Rectal smooth muscle tissue (tissue), 1 donor: ENCODE measurements at regions not wholly inside any gene's neighbourhood (a gene's known extent, or its start where the extent isn't known, plus 50 kb on each side); places are given as distances from the start of the nearest gene placed in this dataset.
"Not testable (repeated sequence)": the region's sequence is repeated elsewhere in the genome, so short reads cannot be mapped to it uniquely, and the experiment has no call there.

Experiments used
- H3K27ac ChIP-seq: one replicate; pipeline ENCODE4 v1.7.0; 2013; ENCODE audit warnings: low read depth, low read length, inconsistent platforms
- H3K27me3 ChIP-seq: one replicate; pipeline ENCODE4 v1.7.0; 2013; ENCODE audit warnings: low read length; ENCODE audit not compliant: control insufficient read depth, insufficient read depth
- H3K36me3 ChIP-seq: one replicate; pipeline ENCODE4 v1.7.0; 2013; ENCODE audit warnings: low read length; ENCODE audit not compliant: control insufficient read depth, insufficient read depth
- H3K4me1 ChIP-seq: one replicate; pipeline ENCODE4 v1.7.0; 2013; ENCODE audit warnings: low read length; ENCODE audit not compliant: control insufficient read depth, insufficient read depth
- H3K4me3 ChIP-seq: one replicate; pipeline ENCODE4 v1.7.0; 2013; ENCODE audit warnings: low read length
- H3K9ac ChIP-seq: one replicate; pipeline ENCODE4 v1.7.0; 2013; ENCODE audit warnings: low read length

DNA sequence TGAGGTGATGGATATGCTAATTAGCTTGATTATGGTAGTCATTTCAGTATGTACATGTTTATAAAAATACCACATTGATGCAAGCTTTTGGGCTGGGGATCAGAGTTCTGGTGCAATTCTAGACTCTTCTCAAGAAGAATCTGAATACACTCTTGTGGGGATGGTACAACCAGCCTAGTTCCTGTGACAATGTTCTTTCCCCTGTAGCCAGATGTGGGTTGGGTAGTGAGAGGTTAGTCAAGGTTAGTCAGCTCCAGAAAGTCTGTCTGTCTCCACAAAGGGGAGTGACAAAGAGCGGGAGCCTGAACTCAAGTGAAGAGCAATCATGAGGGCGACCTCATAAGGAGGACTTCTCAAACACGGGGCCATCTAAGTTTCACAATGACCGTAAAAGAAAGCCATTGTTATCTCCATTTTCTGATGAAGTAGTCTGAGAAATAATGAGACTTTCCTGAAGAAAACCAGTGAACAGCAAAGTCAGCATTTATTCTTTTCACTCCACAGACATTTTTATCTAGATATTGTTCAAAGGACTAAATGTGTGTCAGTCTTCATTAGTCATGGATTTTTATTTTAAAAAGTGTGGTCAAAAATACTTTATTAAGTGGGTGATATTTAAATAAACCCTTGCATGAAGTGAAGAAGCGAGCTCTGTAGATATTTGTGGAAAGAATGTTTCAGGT, 209.5 kb downstream of the SPATA31A6 start:
- H3K4me3 ChIP-seq, H3K27me3 ChIP-seq, H3K9ac ChIP-seq, H3K27ac ChIP-seq, H3K4me1 ChIP-seq, H3K36me3 ChIP-seq: not testable (repeated sequence)

DNA sequence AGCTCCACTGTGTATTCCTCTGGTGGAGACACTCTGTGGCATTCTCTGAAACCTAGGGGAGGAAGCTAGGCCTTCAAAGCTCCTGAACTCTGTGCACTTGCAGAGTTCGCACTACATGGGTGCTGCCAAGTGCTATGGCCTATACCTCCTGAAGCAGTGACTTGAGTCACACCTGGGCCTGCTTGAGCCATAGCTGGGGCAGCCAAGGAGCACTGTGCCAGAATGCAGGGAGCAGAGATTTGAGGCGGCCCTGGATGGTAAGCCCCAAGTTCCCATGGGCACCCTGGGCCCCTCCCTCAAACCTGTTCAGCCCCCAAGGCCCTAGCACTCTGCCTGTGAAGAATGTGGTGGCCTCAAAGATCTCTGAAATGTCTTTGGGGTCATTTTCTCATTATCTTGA, 212.9 kb downstream of the SPATA31A6 start:
- H3K27ac ChIP-seq: peak overlapping the region; percentile 24
- no peak overlapping the region for H3K4me3 ChIP-seq
- H3K4me1 ChIP-seq: peaks cover 4% of the 10 kb centered on the region
- no peaks in the 10 kb centered on the region for H3K27me3 ChIP-seq
- H3K36me3 ChIP-seq: no peaks in the 10 kb centered on the region
- H3K9ac ChIP-seq: no peak overlapping the region

DNA sequence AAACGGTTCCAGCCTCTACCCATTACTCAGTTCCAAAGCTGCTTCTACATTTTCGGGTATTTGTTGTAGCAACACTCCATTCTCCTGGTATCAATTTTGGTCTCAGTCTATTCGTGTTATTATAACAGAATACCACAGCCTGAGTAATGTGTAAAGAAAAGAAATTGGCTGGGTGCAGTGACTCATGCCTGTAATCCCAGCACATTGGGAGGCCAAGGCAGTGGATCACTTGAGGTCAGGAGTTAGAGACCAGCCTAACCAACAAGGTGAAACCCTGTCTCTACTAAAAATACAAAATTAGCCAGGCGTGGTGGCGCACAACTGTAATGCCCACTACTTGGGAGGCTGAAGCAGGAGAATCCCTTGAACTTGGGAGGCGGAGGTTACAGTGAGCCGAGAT, 213.9 kb downstream of the SPATA31A6 start:
- H3K4me3 ChIP-seq, H3K27me3 ChIP-seq, H3K9ac ChIP-seq, H3K4me1 ChIP-seq, H3K36me3 ChIP-seq: not testable (repeated sequence)
- peak overlapping the region; percentile 8 for H3K27ac ChIP-seq

DNA sequence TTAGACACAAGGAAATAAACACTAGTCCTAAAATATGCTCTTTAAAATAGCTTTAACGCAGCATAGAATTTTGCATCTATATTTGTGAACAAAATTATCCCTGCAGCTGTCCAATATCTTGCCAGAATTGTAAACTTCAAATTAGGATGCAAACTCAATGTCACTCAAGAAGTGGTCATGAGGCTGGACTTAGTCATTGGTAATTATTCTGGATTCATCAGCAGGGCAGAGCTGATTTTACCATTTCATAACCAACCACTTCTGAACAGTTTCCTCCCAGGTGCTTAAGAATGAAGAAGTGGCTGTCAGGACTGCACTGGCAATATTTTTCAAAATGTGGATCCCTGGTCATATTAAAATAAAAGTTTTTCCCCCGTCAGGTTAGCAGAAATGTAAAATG, 219.5 kb downstream of the SPATA31A6 start:
- H3K27ac ChIP-seq, H3K4me3 ChIP-seq, H3K36me3 ChIP-seq, H3K4me1 ChIP-seq, H3K9ac ChIP-seq, H3K27me3 ChIP-seq: not testable (repeated sequence)

DNA sequence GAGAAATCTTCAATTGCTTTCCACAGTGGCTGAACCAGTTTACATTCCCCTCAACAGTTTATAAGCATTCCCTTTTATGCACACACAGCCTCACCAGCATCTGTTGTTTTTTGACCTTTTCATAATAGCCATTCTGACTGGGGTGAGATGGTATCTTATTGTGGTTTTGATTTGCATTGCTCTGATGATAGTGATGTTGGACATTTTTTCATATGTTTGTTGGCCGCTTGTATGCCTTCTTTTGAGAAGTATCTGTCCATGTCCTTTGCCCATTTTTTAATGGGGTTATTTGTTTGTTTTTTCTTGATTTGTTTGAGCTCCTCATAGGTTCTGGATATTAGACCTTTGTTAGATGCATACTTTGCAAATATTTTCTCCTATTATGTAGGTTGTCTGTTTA, 226.1 kb downstream of the SPATA31A6 start:
- not testable (repeated sequence) for H3K36me3 ChIP-seq, H3K27me3 ChIP-seq, H3K4me1 ChIP-seq, H3K27ac ChIP-seq, H3K9ac ChIP-seq, H3K4me3 ChIP-seq

DNA sequence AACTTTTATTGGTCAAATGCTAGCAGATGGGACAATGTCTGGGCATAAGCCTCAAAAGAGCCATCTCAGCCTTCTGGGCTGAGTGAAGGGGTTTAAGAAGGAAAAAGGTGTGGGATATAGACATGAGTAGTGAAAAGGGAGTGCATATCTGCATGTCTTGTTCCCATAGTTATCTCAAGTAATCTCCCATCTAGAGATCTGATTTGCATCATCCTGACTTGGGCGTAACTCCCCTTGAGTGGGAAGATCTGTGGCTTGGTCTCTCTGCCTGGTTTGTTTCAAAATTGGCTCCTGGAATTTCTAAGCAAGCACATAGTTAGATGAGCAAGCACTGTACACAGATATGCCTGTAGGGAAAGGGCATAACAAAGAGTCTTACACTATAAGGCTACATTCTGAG, 228.9 kb downstream of the SPATA31A6 start:
- not testable (repeated sequence) for H3K36me3 ChIP-seq, H3K4me3 ChIP-seq, H3K9ac ChIP-seq, H3K27ac ChIP-seq, H3K27me3 ChIP-seq, H3K4me1 ChIP-seq

DNA sequence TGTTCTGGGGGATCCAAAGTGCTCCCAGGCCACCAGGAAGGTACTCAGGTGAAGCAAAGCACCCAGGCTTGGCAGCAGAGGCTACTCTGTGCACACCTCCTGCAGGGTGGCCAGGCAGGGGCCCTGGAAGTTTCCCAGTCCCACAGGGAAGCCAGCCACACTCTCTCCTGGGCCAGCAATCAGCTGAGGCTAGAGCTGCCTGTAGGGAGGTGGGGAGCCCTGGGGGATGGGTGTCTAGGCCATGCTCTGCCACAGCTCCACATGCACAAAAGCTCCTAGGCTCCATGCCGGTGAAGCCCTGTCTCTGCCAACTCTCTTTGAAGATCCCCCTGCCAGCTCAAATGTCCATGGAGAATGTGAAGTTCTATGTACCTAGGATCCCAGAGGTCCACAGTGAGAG, 231.4 kb downstream of the SPATA31A6 start:
- not testable (repeated sequence) for H3K36me3 ChIP-seq, H3K27me3 ChIP-seq, H3K9ac ChIP-seq, H3K4me3 ChIP-seq, H3K4me1 ChIP-seq, H3K27ac ChIP-seq

DNA sequence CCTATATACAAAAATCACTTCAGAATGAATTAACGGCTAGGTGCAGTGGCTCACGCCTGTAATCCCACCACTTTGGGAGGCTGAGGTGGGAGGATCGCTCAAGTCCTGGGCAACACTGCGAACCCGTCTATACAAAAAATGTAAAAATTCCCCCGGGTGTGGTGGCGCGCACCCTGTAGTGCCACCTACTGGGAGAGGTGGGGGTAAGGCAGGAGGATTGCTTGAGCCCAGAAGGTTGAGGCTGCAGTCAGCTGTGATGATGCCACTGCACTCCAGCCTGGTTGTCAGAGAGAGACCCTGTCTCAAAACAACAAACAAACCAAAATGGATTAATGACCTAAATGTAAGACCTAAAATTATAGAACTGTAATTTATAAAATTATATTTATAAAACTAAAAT, 236.2 kb downstream of the SPATA31A6 start:
- not testable (repeated sequence) for H3K27me3 ChIP-seq, H3K27ac ChIP-seq, H3K9ac ChIP-seq, H3K4me1 ChIP-seq, H3K36me3 ChIP-seq, H3K4me3 ChIP-seq

DNA sequence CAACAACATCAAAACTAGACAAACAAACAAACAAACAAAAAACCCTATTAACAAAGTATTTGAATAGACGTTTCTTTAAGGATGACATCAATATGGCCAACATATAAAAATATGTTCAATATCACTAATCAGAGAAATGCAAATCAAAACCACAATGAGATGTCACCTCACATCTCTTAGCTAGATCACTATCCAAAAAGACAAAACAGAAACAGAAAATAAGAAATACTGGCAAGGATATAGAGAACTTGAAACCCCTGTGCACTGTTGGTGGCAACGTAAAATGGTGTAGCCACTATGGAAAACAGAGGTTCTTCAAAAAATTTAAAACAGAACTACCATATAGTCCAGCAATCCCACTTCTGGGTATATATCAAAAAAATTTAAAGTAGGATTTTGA, 236.9 kb downstream of the SPATA31A6 start:
- H3K9ac ChIP-seq, H3K27ac ChIP-seq, H3K4me1 ChIP-seq, H3K36me3 ChIP-seq, H3K27me3 ChIP-seq, H3K4me3 ChIP-seq: not testable (repeated sequence)

DNA sequence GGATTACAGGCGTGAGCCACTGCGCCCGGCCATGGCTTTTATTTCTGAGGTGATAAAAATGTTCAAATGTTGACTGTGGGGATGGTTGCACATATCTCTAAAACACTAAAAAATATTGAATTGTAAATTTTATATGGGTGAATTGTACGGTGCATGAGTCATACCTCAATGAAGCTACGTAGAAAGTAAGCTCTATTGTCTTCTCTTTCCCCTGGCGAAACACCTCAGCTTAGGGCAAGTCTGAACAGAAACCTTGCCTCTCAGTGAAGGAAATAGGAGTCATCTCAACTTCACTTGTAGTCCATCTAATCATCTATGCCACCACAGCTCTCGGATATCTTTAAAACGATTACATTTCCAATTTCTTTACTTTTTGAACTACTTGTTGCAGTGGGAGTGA, 238.2 kb downstream of the SPATA31A6 start:
- H3K9ac ChIP-seq, H3K27ac ChIP-seq, H3K36me3 ChIP-seq, H3K4me1 ChIP-seq, H3K4me3 ChIP-seq, H3K27me3 ChIP-seq: not testable (repeated sequence)

DNA sequence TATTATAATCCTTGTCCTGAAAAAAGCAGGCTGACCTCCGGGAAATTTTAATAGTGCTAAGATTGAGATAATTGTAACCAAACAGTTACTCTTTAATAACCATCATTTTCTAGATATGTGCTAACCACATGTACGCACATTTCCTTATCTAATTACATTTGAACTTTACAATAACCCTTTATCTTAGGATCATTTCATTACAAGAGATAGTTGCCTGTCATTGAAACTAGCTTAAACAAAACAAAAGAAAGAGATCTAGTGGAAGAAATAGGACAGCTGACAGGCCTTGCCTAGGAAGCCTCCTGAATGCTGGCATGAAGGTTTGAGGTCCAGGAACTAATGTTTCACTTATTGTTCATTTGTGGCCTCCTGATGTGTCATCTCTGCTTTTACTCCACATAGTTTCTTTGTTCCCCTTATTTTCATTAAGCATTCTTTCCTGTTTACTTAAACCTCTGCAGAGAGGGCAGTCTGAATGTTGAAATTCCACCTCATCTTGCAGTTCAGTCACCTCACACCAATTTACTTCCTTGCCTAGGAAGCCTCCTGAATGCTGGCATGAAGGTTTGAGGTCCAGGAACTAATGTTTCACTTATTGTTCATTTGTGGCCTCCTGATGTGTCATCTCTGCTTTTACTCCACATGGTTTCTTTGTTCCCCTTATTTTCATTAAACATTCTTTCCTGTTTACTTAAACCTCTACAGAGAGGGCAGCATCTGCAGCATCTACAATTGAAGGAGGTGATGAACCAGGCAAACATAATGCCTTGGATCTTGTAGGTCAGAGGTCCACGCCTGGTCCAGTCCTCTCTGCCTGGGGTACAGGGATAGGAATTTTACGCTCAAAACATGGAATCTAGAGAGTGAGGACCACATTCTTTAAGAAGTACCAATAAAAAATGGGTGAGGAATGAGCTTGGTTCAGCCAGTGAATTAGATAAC, 247.5 kb downstream of the SPATA31A6 start:
- not testable (repeated sequence) for H3K9ac ChIP-seq, H3K27me3 ChIP-seq, H3K4me3 ChIP-seq, H3K36me3 ChIP-seq, H3K27ac ChIP-seq, H3K4me1 ChIP-seq

DNA sequence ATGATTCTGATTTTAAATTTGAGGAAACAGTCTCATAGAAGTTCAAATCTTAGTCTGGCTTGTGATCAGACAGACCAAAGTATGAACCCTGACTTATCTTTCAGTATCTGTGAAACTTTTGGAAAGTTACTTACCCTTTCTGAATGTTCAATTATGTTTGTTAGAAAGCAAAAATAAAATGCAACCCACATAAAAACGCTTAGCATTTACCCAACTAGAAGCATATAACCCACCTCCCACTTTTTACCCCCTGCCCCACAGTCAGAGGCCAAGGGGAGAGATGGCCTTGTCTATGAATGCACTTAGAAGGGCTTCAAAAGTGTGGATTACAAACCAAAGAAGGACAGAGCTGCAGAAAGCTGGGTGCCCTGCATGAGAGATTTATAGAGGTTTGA, 248.2 kb downstream of the SPATA31A6 start:
- H3K27me3 ChIP-seq, H3K27ac ChIP-seq, H3K4me3 ChIP-seq, H3K4me1 ChIP-seq, H3K36me3 ChIP-seq, H3K9ac ChIP-seq: not testable (repeated sequence)
